Limb (tissue), 2 donors: ENCODE measurements at regions not wholly inside any gene's neighbourhood (a gene's known extent, or its start where the extent isn't known, plus 50 kb on each side); places are given as distances from the start of the nearest gene placed in this dataset.
"Not testable (repeated sequence)": the region's sequence is repeated elsewhere in the genome, so short reads cannot be mapped to it uniquely, and the experiment has no call there.

Experiments
- DNase-seq, 2 donors: peaks; one replicate each; pipeline ENCODE4 v3.0.0-alpha.2; 2016; ENCODE audit errors: extremely low spot score in 2 of 2

GRCh38 chr11:67877316-67877715 is 126.6 kb downstream of the UNC93B1 start:
- DNase-seq, result not testable (repeated sequence)

GRCh38 chr11:67873223-67873622 is 130.7 kb downstream of the UNC93B1 start:
- not testable (repeated sequence) for DNase-seq

GRCh38 chr11:67871168-67871567 is 132.7 kb downstream of the UNC93B1 start:
- not testable (repeated sequence) for DNase-seq

- DNase-seq, result not testable (repeated sequence)
These were observed 141.0 kb downstream of the UNC93B1 start for GRCh38 chr11:67862896-67863295.

GRCh38 chr11:67859513-67860161 is 144.3 kb downstream of the UNC93B1 start:
- DNase-seq, result not testable (repeated sequence)

- not testable (repeated sequence) for DNase-seq
These were observed 153.2 kb downstream of the UNC93B1 start for GRCh38 chr11:67850747-67851146.

GRCh38 chr11:67849766-67850165 is 154.1 kb downstream of the UNC93B1 start:
- not testable (repeated sequence) for DNase-seq

GRCh38 chr11:67847896-67848875 is 155.7 kb downstream of the UNC93B1 start:
- not testable (repeated sequence) for DNase-seq

- not testable (repeated sequence) for DNase-seq
These were observed 157.6 kb downstream of the UNC93B1 start for GRCh38 chr11:67846303-67846702.

GRCh38 chr11:67845296-67845695 is 158.6 kb downstream of the UNC93B1 start:
- not testable (repeated sequence) for DNase-seq

- not testable (repeated sequence) for DNase-seq
These were observed 163.3 kb downstream of the UNC93B1 start for GRCh38 chr11:67840599-67840998.

- not testable (repeated sequence) for DNase-seq
These were observed 155.7 kb upstream of the ALDH3B2 start for GRCh38 chr11:67830152-67830551.

GRCh38 chr11:67826951-67827296 is 152.5 kb upstream of the ALDH3B2 start:
- not testable (repeated sequence) for DNase-seq

- peak in 1 of 2 donors; percentile 72 for DNase-seq
These were observed 151.9 kb upstream of the ALDH3B2 start for GRCh38 chr11:67826028-67826950.

- not testable (repeated sequence) for DNase-seq
These were observed 150.4 kb upstream of the ALDH3B2 start for GRCh38 chr11:67824861-67825260.

- DNase-seq, result no peak
These were observed 145.7 kb upstream of the ALDH3B2 start for GRCh38 chr11:67820081-67820480.

GRCh38 chr11:67817558-67817957 is 143.1 kb upstream of the ALDH3B2 start:
- DNase-seq, result not testable (repeated sequence)

GRCh38 chr11:67809301-67809700 is 134.9 kb upstream of the ALDH3B2 start:
- DNase-seq, result not testable (repeated sequence)

- DNase-seq, result not testable (repeated sequence)
These were observed 133.5 kb upstream of the ALDH3B2 start for GRCh38 chr11:67807896-67808295.

GRCh38 chr11:67806728-67807235 is 132.4 kb upstream of the ALDH3B2 start:
- not testable (repeated sequence) for DNase-seq

- DNase-seq, result not testable (repeated sequence)
These were observed 131.8 kb upstream of the ALDH3B2 start for GRCh38 chr11:67806183-67806582.
